Sigmoid colon (tissue), 4 donors: ENCODE measurements at regions not wholly inside any gene's neighbourhood (a gene's known extent, or its start where the extent isn't known, plus 50 kb on each side); places are given as distances from the start of the nearest gene placed in this dataset.

Source experiments
- CTCF ChIP-seq, 4 experiments: fragments of 450-650 bp in 3 of 4; fragments of 200-600 bp in 1 of 4; IDR thresholded peaks; one replicate each; pipeline ENCODE4 v1.5.1; 2016 to 2019; ENCODE audit warnings: antibody characterized with exemption in 4 of 4, mild to moderate bottlenecking in 3 of 4, moderate library complexity in 2 of 4
- POLR2AphosphoS5 ChIP-seq, 4 donors: sonication (generic); formaldehyde crosslinking; IDR thresholded peaks; one replicate each; pipeline ENCODE4 v1.6.1; 2017; ENCODE audit warnings: antibody characterized with exemption in 4 of 4

GRCh38 chr12:76260390-76260748 lies 87.8 kb downstream of the BBS10 start:
- no peak for TF ChIP-seq CTCF (IDR thresholded peaks at IDR 0.05)
- no peak for TF ChIP-seq POLR2AphosphoS5 (IDR thresholded peaks at IDR 0.05)
